CD4-positive, CD25-positive, alpha-beta regulatory T cell (primary cell): ENCODE measurements at regions not wholly inside any gene's neighbourhood (a gene's known extent, or its start where the extent isn't known, plus 50 kb on each side); places are given as distances from the start of the nearest gene placed in this dataset.

Experiments
- ATAC-seq, 2 donors: fragments of 150-1000 bp; cut with Tn5 transposase; one replicate each; pipeline ENCODE4 v1.10.0; 2021; ENCODE audit warnings: low read depth in 2 of 2, moderate number of reproducible peaks in 2 of 2, moderate library complexity in 1 of 2
- DNase-seq, 3 donors: peaks; one replicate each; pipeline versions ENCODE4 v3.0.0 to v3.0.0-alpha.2; 2012 to 2022; ENCODE audit warnings: mixed read lengths in 1 of 3
- H3K27ac ChIP-seq: one replicate; pipeline ENCODE4 v1.7.0; 2013; ENCODE audit warnings: mild to moderate bottlenecking, low read length; ENCODE audit not compliant: insufficient read depth, poor library complexity, severe bottlenecking
- H3K27me3 ChIP-seq: one replicate; pipeline ENCODE4 v1.7.0; 2013; ENCODE audit warnings: low read length; ENCODE audit not compliant: control insufficient read depth, insufficient read depth
- H3K36me3 ChIP-seq: one replicate; pipeline ENCODE4 v1.7.0; 2013; ENCODE audit warnings: mild to moderate bottlenecking, low read length, moderate library complexity; ENCODE audit not compliant: control insufficient read depth, insufficient read depth
- H3K4me1 ChIP-seq: 2 replicates; pipeline ENCODE4 v1.7.0; 2013; ENCODE audit warnings: mild to moderate bottlenecking, low read length; ENCODE audit not compliant: insufficient read depth, control insufficient read depth, poor library complexity, severe bottlenecking
- H3K4me3 ChIP-seq: one replicate; pipeline ENCODE4 v1.7.0; 2013; ENCODE audit warnings: low read depth, mild to moderate bottlenecking, low read length, moderate library complexity
- H3K9me3 ChIP-seq, 2 experiments: 1 replicate in 1 of 2; 2 replicates in 1 of 2; pipeline ENCODE4 v1.7.0; 2013; ENCODE audit warnings: low read length in 2 of 2, mild to moderate bottlenecking in 1 of 2, moderate library complexity in 1 of 2; ENCODE audit not compliant: control insufficient read depth in 2 of 2
- H3K27ac Mint-ChIP-seq, 3 donors: one replicate each; pipeline ENCODE4 v1.8.0; 2020 to 2022; ENCODE audit warnings: mild to moderate bottlenecking in 3 of 3, mixed read lengths in 3 of 3, moderate library complexity in 2 of 3
- H3K27me3 Mint-ChIP-seq: one replicate; pipeline ENCODE4 v1.8.0; 2022; ENCODE audit warnings: mild to moderate bottlenecking, mixed read lengths
- H3K36me3 Mint-ChIP-seq: one replicate; pipeline ENCODE4 v1.8.0; 2020; ENCODE audit warnings: mixed read lengths
- H3K4me1 Mint-ChIP-seq, 4 donors: one replicate each; pipeline ENCODE4 v1.8.0; 2020 to 2022; ENCODE audit warnings: mixed read lengths in 4 of 4, mild to moderate bottlenecking in 1 of 4
- H3K4me3 Mint-ChIP-seq, 4 donors: one replicate each; pipeline ENCODE4 v1.8.0; 2020 to 2022; ENCODE audit warnings: mild to moderate bottlenecking in 4 of 4, mixed read lengths in 4 of 4, moderate library complexity in 3 of 4
- H3K9me3 Mint-ChIP-seq, 7 donors: one replicate each; pipeline ENCODE4 v1.8.0; 2020 to 2022; ENCODE audit warnings: mixed read lengths in 7 of 7, mild to moderate bottlenecking in 3 of 7, moderate library complexity in 2 of 7

GRCh38 chr3:134743006-134743405 is 52.1 kb upstream of the EPHB1 start:
- Mint-ChIP-seq H3K4me3 (no peak overlapping the region), H3K36me3 (no peaks in the 10 kb centered on the region), H3K4me1 (no peaks in the 10 kb centered on the region), H3K27ac (no peak overlapping the region), H3K27me3 (peaks cover 5% of the 10 kb centered on the region), H3K9me3 (peaks cover 0 to 2% (median 0%) of the 10 kb centered on the region in 7 donors)
- no peak overlapping the region for H3K4me3 ChIP-seq
- H3K9me3 ChIP-seq = no peaks in the 10 kb centered on the region
- no peaks in the 10 kb centered on the region for H3K27me3 ChIP-seq
- no peak for ATAC-seq
- no peak for DNase-seq
- no peaks in the 10 kb centered on the region for H3K36me3 ChIP-seq
- H3K4me1 ChIP-seq = no peaks in the 10 kb centered on the region
- no peak overlapping the region for H3K27ac ChIP-seq
